ENCODE measurements at regions not wholly inside any gene's neighbourhood (a gene's known extent, or its start where the extent isn't known, plus 50 kb on each side); places are given as distances from the start of the nearest gene placed in this dataset.
"Not testable (repeated sequence)": the region's sequence is repeated elsewhere in the genome, so short reads cannot be mapped to it uniquely, and the experiment has no call there.

DNA sequence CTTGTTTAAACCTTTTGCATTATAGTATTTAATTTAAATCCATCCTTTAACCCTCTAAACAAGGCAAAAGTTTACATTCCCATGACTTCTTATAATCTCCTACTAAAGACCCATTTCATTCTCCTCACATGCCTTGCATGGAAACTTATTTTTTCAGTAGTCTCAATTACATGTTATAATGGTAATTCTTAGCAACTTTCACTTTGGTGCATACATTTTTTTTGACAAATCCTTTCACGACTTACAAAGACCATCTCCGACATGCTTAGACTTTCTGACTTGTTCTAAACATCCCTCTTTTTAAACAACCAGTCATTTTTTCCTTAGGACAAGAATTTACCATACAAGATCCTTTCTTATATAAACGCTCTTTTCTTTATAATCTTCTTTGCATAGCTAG, 615.4 kb upstream of the GBE1 start:
- no peak for DNase-seq

DNA sequence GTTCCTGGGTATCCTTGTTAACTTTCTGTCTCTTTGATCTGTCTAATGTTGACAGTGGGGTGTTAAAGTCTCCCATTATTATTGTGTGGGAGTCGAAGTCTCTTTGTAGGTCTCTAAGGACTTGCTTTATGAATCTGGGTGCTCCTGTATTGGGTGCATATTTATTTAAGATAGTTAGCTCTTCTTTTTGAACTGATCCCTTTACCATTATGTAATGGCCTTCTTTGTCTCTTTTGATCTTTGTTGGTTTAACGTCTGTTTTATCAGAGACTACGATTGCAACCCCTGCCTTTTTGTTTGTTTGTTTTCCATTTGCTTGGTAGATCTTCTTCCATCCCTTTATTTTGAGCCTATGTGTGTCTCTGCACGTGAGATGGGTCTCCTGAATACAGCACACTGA, 612.4 kb upstream of the GBE1 start:
- not testable (repeated sequence) for DNase-seq

DNA sequence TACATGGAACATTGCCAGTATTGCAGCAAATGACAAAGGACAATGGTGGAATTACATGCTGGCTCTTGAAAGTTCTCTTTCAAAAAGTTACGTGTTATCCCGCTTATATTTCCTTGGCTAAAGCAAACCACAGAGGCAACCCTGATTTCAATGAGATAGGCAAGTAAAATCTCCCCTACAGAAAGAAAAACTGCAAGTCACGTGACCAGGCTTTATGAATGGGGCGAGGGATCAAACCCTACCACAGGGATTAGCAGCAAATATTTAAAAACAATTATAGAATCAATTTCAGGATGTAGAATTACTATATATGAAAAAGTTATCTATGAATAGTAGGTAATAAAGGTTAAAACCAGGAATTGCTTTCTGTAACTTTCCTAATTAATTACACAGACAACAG, 603.4 kb upstream of the GBE1 start:
- DNase-seq: no peak

DNA sequence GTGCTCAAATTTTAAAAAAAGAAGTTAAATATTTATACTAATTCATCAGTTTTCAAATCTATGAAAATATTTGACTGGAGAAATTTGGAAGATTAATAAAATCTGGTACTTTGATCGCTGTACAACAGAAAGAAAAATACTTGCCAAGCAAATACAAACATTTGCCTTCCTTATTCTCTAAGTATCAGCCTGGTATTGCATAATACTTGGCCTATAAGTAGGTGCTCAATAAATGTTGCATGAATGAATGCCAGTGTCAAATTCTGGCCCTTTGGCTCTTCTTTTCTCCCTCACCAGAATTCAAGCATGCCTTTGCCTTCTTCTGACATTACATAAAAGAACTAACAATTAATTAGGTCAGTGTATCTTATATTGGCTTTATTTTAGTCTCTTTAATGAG, 601.7 kb upstream of the GBE1 start:
- no peak for DNase-seq

DNA sequence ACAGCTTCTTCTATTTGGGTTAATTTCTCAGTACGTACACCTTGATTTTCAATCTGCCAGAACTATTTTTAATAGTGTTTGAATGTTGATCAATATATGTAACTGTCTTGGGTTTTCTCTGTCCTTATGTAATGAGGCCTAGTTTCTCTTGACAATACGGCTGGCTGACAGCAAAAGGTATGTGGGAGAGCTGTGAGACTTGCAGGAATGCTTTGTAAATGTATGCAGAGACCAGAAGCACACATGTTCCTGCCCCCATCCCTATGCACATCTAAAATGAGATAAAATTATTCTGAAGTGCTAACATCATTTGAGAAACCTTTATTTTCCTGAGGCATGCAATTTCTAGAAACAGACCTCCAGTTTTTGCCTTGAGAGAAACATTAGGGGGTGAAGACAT, 593.8 kb upstream of the GBE1 start:
- DNase-seq: no peak

DNA sequence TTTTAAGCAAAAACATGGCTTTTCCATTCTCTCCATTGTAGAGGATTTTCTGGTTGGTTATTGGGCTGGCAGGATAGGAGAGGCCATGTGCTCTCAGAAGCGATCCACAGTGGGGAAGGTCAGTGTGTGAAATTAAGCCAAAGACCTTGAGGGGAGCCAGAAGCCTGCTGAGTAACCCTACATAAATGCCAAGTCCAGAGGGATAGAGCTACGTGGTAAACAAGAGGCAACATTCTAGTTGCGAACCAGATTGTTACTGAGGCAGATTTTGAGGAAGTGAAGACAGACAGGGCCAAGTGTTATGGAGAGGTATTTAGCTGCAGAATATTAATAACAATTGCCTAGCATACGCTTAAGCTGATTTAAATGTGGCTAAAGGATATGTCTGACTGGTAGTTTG, 592.8 kb upstream of the GBE1 start:
- no peak for DNase-seq

DNA sequence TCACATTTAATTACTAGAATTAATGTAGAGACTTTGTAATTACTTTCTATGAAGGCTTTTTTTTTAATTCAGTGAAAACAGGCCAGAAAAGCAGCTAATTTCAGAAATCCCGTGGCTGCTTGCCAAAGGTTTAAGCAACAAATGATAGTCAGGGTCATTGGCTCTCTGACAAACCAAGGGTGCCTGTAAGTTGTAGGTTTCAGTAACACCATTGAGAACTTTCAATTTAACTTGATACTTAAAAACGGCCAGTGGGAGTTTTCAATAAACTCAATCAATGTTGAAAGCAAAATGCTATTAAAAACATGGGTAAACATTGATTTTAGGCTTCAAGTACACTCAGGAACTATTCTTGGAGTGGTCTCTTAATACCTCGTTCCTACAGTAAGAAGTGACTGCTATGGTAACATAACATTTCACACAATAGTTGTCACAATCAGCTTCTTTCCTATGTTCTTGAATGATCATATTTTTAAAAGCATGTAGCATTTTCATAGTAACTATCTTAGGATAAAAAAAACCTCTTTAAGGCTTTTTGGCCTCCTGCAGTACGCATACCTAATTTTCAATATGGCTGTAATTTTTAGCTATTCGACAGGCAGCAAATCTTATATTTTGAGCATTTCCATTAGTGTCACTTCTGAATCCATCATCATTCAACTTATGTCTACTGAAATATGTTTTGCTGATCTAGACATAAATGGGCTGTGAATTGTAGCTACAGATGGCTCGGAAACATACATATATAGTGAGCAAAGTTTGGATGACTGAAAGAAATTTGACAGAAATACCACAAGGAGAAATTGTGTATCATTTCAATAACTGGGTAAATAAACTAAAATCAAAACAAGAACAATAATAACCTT, 592.1 kb upstream of the GBE1 start:
- no peak for DNase-seq

DNA sequence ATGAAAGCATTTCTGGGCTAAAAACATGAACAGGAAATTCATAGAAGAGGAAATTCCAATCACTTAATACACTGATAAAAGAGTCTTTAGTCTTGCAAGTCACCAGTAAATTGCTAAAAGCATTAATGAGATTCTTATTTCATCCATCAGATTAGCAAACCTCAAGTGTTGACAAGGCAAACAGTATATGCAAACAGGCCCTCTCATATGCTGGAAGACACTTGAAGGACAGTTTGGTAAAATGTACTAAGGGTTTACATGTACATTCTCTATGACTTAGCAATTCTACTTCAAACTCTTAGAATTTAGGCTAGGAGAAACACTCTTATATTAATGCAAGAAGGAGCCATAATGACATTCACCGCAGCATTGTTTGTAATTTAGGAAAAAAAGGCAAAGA, 586.1 kb upstream of the GBE1 start:
- no peak for DNase-seq

DNA sequence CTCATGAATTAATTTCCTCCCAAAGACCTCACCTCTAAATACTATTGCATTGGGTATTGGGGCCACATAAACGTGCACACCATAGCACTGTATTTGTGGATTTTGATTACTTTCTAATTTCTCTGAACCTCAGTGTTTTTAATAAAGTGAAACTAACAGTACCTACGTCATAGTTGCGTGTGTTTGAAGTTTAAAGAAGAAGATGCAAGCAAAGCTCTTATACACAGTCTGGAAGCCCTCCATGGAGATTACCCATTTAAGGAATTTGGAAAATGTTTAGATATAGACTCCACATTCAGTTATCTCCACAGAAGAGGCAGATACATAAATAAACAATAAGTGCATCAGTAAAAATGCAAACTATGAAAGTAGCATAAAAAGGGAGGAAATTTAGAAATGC, 581.1 kb upstream of the GBE1 start:
- no peak for DNase-seq

DNA sequence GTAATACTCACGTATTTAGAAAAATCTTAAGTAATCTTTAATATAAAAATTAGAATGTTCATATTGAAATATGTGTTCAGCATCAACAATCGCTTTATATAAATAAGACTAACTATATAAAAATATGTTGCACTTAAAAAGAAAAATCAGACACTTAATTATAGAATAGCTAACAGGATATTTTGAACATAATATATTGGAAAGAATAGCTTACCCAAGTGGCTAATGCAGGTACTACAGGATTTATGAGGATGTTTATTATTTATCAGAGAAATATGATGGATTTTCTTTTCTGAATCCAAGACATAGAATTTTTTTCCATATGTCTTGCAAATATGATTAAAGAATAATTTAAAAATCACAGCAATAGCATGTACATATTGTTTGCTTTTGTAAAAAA, 567.9 kb upstream of the GBE1 start:
- DNase-seq: no peak

DNA sequence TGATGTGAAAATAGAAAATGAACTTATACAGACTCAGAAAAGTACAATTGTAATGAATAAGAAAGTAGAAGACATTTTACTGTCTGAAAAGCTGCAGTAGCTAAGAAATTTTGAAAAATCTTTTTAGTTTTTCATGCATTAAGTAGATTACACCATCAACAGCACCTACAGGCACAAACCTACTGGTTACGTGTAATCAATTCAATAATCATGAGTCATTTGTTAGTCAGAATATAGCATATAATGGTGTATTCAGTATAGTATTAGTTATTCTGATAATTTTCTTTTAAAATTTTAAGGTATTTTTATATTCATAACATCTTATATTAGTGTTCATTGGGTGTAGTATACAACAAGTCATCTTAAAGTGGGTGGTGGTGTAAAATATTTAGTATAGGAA, 550.5 kb upstream of the GBE1 start:
- no peak for DNase-seq

DNA sequence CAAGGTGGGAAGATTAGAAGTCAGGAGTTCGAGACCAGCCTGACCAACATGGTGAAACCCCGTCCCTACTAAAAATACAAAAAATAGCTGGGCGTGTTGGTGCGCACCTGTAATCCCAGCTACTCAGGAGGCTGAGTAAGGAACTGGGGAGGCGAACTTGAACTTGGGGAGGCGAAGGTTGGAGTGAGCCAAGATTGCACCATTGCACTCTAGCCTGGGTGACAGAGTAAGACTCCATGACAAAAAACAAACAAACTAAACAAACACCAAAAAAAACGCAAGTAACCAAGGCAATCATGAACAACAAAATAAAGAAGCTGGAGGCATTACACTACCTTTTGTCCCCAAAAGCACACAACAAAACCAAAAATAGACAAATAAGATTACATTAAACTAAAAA, 547.3 kb upstream of the GBE1 start:
- no peak for DNase-seq

DNA sequence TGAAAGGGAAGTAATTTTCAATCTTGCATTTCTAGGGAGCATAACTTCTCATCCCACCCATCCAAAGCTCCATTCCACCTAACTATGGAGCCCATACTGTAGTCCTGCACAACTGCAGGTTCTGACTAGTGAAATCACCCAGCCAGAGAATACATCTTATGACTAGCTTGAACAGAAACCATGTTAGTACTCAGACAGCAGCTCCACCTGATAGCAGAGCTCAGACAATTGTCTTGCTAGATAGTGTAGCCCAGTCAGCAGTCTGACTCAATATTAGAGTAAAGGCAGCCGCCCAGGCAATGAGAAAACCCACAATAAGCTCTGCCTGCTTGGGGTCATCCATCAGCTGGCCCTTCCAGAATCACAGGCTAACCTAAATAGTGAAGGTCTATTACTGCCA, 544.7 kb upstream of the GBE1 start:
- no peak for DNase-seq

DNA sequence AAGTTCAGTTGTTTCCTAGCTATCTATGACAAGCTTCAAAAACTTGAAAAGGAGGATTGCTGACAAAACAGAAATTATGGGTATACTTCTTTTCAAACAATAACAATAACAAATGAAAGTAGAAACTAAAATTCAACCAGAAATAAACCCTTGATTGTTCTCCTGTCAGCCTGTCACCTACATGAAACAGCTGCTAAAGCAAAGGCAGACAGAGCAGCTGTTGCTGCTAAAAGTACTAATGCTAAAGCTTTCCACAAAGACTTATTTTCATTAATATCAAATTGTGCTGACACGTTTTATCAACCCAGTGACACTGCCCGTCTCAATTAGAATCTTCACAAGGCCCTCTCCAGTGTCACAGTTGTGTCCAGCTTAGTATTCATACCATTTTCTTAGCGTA, 533.2 kb upstream of the GBE1 start:
- no peak for DNase-seq

DNA sequence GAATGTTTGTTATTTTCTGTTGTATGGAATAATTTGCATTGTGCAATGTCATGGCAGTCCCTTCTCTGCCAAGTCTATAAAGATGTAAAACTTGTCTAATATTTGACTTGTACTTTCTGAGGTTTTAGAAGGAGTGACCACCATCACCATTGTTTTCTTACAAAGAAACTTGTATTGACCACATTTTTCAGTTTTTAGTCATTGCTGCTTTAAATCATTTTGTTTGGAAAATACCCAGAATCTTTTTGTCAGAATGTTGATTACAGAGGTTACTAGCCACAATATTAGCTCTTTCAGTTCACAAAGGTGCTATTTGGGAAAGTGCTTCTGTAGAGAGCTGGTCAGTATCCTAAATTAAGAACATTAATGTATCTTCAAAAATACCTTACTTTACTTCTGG, 532.4 kb upstream of the GBE1 start:
- no peak for DNase-seq

DNA sequence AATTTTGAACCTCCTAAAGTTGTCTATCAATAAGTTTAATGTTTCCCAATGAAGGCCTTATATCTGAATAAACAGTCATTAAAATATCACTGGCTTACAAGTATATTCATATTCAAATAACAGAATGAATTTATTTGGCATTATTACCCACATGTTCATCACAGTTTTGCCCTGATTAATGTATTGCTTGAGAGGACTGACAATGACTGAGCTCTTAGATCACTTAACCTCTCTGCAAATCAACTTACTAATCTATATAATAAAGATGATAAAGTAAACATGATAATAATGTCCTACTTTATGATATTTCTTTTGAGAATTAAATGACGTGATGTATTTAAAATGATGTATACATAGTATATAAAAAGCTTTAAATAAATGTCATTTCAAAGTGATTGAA, 532.0 kb upstream of the GBE1 start:
- DNase-seq: no peak

DNA sequence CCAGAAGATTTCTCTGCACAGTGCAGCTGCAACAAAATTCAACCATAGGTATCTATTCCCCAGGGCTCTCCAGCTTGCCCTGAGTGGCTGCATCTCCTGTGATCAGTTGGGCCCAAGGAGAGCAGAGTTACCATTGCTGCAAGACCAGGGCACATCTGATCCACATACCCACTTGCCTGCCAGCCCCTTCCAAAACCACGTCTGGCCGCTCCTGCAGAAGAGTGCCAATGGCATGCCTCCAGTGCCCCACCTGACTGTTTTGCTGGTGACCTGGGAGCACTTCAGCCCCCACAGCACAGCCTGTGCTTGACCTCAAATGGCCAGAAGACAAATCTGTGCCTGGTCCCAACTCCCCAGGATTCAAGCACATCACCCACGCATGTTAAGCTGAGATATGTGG, 526.1 kb upstream of the GBE1 start:
- DNase-seq: no peak

DNA sequence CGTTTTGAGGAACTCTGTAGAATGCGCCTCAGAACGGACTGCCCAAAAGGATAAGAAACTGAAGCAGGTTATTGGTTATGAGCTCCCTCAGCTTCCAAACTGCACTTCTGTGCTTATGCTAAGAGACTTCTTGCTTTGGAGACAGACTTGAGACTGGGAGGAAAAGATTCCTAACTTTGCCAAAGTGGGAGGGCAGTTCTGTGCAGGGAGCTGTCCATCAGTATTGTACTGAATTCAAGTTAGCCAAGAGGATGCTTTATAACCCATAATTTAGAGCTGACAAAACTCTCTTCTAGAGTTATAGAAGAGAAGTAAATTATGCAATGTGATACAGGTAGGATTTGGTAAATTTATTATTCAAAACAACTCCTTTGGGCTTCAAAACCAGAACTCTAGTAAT, 519.8 kb upstream of the GBE1 start:
- no peak for DNase-seq

DNA sequence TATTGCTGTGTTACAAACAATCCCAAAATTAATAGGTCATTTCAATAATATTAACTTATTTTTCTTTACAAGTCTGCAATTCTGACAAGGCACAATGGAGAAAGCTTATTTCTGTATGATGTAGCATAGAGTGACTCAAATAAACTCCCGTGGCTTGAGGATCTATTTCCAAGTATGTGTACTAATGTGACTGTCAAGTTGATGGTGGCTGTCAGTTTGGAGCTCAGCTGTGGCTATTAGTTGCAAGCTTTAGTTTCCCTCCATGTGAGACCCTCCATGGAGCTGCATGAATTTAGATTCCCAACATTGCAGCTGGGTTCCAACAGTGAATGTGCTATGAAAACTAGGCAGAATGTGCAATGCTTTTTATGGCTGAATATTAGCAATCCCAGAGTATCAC, 515.5 kb upstream of the GBE1 start:
- DNase-seq: no peak

DNA sequence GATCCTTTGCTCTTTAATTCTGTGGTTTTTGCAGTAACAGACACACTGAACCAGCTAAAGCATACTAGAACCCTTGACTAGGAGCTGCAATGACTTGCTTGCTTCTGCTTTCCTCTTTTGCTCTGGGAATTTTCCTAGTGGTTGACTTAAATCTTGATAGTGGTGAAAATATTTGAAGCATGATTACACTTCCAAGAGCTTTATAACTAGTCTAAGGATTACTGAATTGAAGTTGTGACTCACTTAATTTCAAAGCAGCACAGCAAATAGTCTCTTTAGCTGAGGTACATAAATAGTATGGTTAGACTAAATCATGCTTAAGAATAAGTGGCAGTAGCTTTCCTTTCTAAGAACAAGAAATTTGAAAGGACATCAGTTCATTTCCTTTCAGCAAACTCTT, 513.5 kb upstream of the GBE1 start:
- no peak for DNase-seq

DNA sequence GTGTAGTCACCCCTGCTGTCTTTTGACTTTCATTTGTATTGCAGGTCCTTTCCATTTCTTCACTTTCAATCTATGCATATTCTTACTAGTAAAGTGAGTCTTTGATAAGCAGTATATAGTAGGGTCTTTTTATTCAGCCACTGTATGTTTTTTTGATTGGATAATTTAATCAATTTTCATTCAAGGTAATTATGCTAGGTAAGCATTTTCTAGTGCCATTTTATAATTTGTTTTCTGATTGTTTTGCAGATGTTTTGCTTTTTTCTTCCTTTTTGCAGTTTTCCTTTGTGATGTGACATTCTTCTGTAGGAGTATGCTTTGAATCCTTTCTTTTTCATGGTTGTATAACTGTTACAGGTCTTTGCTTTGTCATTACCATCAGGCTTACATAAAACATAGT, 504.3 kb upstream of the GBE1 start:
- DNase-seq: no peak

DNA sequence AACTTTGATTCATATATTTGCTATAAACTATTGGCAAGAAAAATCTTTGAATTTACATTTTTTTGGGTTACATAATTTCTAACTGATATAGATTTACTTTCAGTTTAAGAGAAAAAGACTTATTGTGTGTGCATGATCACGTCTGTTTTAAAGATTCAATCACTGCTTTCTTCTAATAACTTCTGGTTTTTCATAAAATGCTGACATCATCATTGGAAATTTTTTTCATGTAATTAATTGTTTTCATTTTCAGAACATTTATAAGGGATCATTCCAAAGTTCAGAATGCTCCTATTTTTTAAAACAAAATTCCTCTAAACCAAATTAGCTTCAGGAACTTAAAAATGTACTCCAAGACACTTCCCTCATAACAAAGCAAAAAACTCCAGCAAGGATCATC, 500.7 kb upstream of the GBE1 start:
- no peak for DNase-seq

DNA sequence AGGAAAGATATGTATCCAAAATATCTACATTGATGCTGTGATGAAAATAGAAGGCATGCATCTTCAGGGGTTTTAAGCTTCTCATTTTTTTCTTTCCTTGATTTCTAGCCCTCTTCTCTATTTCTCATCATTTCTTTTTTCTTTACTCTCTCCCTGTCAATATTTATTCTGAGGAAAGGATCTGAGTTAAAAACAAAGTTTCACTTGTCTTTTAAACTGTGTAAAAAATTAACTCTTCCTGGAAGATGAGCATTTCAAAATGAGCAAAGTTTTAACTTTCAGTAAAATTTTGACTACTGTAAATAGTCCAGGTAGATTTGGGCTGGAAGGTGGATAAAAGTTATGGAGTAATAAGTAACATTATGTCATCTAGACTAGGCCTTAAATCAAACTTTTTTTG, 500.2 kb upstream of the GBE1 start:
- no peak for DNase-seq

DNA sequence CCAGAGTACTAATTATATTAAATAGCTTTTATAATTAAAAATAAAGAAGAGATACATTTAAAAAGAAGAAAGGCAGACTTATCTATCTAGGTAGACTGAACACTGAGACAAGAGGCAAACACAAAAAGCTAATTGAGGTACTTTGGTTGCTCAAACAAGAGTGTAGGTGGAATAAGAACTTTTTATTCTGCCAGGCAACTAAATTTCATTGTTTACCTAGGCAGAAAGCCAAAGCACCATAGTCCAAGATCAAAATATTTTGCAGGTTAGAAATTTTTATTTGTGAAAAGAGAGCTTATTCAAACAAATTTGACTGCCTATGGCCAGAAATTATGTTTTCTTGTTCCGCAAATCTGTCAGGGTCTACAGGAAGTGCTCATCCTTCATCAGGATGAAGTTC, 499.6 kb upstream of the GBE1 start:
- DNase-seq: no peak

DNA sequence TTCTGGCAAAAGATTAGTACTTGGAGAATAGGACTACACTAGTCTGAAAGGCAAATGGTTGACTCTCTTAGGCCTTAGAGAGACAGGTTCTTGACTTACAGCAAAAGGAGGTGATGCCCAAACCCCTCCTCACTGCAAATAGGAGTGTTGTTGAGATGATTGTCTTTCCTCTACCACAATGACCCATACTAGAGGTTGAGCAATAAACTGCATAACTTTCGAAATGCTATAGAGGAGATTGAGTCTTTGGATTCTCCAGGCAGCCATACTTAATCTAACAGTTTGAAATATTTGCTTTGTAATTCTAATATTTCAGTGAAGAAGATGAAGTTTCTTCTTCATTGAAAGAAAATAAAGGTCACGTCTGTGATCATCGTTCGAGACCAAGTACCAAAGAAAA, 498.5 kb upstream of the GBE1 start:
- no peak for DNase-seq

DNA sequence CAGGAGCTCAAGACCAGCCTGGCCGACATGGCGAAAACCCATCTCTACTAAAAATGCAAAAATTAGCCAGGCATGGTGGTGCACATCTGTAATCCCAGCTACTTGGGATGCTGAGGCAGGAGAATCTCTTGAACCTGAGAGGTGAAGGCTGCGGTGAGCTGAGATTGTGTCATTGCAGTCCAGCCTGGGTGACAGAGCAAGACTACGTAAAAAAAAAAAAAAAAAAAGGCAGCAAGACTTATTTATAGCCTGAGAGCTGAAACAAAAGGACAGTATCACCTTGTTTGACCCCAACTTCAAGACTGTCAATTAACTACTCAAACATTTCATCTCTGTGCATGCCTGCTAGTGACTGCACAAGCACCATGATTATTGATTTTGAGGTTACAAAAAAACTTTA, 478.9 kb upstream of the GBE1 start:
- no peak for DNase-seq
